CD4-positive, alpha-beta T cell (primary cell): ENCODE measurements at regions not wholly inside any gene's neighbourhood (a gene's known extent, or its start where the extent isn't known, plus 50 kb on each side); places are given as distances from the start of the nearest gene placed in this dataset.

Experiments
- ATAC-seq: fragments of 200-7000 bp; cut with Tn5 transposase; one replicate; pipeline ENCODE4 v1.10.0; 2022; ENCODE audit warnings: mild to moderate bottlenecking; ENCODE audit not compliant: poor library complexity
- CTCF ChIA-PET: fragments of 350-600 bp; sonication (Branson Sonifier 250); formaldehyde crosslinking; loops from one replicate; lab custom pipeline; 2021; ENCODE audit warnings: antibody characterized with exemption, inconsistent platforms; lab: Charles Lee
- POLR2A ChIA-PET: fragments of 350-600 bp; sonication (Branson Sonifier 250); formaldehyde crosslinking; loops from one replicate; lab custom pipeline; 2021; ENCODE audit warnings: antibody characterized with exemption, inconsistent platforms; lab: Charles Lee
- DNase-seq, 14 experiments: peaks; one replicate each; pipeline ENCODE4 v3.0.0-alpha.2; 2013 to 2020; ENCODE audit warnings: mixed read lengths in 2 of 14
- H3K27ac ChIP-seq, 2 donors: one replicate each; pipeline versions ENCODE4 v1.5.1 to v1.7.0; 2013; ENCODE audit warnings: low read length in 2 of 2, low read depth in 1 of 2, mild to moderate bottlenecking in 1 of 2
- H3K27me3 ChIP-seq, 2 experiments: 1 replicate in 1 of 2; 2 replicates in 1 of 2; pipeline versions ENCODE4 v1.6.1 to v1.7.0; 2013; ENCODE audit warnings: low read length in 2 of 2, control low read depth in 1 of 2, mild to moderate bottlenecking in 1 of 2, moderate library complexity in 1 of 2; ENCODE audit not compliant: insufficient read depth in 2 of 2, control insufficient read depth in 1 of 2
- H3K36me3 ChIP-seq: one replicate; pipeline ENCODE4 v1.6.1; 2013; ENCODE audit warnings: low read length, control low read depth; ENCODE audit not compliant: insufficient read depth
- H3K4me1 ChIP-seq: one replicate; pipeline ENCODE4 v1.6.1; 2013; ENCODE audit warnings: low read length, control low read depth; ENCODE audit not compliant: insufficient read depth
- H3K4me3 ChIP-seq: one replicate; pipeline ENCODE4 v1.5.1; 2013; ENCODE audit warnings: mild to moderate bottlenecking, low read length, moderate library complexity
- H3K9me3 ChIP-seq, 2 experiments: 1 replicate in 1 of 2; 2 replicates in 1 of 2; pipeline versions ENCODE4 v1.6.1 to v1.7.0; 2013; ENCODE audit warnings: low read length in 2 of 2, mild to moderate bottlenecking in 2 of 2, control low read depth in 1 of 2, moderate library complexity in 1 of 2; ENCODE audit not compliant: control insufficient read depth in 1 of 2, insufficient read depth in 1 of 2
- H3K27ac Mint-ChIP-seq: one replicate; pipeline ENCODE4 v1.8.0; 2020; ENCODE audit warnings: mixed read lengths
- H3K27me3 Mint-ChIP-seq: one replicate; pipeline ENCODE4 v1.8.0; 2021; ENCODE audit warnings: mixed read lengths
- H3K36me3 Mint-ChIP-seq: one replicate; pipeline ENCODE4 v1.8.0; 2021; ENCODE audit warnings: low read depth, mixed read lengths
- H3K4me1 Mint-ChIP-seq: one replicate; pipeline ENCODE4 v1.8.0; 2021; ENCODE audit warnings: low read depth, mixed read lengths
- H3K4me3 Mint-ChIP-seq: one replicate; pipeline ENCODE4 v1.8.0; 2020; ENCODE audit warnings: mild to moderate bottlenecking, mixed read lengths
- H3K9me3 Mint-ChIP-seq: one replicate; pipeline ENCODE4 v1.8.0; 2020; ENCODE audit warnings: mixed read lengths
- CTCF ChIP-seq: fragments of 200-600 bp; IDR thresholded peaks from one replicate; pipeline ENCODE4 v1.8.0; 2022; ENCODE audit warnings: antibody characterized with exemption, mild to moderate bottlenecking
- intact Hi-C, 2 experiments: fragments of 100-400 bp; cut with DNase I in 1 of 2; cut with micrococcal nuclease in 1 of 2; formaldehyde crosslinking; loops; one replicate each; pipeline versions ENCODE4 v1.15.1 to v1.9.0; 2023 to 2025; cut with DNase I, micrococcal nuclease

- H3K4me3 Mint-ChIP-seq = no peak overlapping the region
- H3K27ac Mint-ChIP-seq = no peak overlapping the region
- peaks cover 6% of the 10 kb centered on the region for H3K9me3 Mint-ChIP-seq
- no peaks in the 10 kb centered on the region for H3K27me3 Mint-ChIP-seq
- POLR2A ChIA-PET = no interaction called here
- H3K4me1 ChIP-seq = no peaks in the 10 kb centered on the region
- H3K27me3 ChIP-seq = no peaks in the 10 kb centered on the region
- H3K36me3 Mint-ChIP-seq = no peaks in the 10 kb centered on the region
- no peak overlapping the region for H3K27ac ChIP-seq
- DNase-seq (no peak), ATAC-seq (no peak)
- H3K36me3 ChIP-seq = no peaks in the 10 kb centered on the region
- TF ChIP-seq CTCF = no peak
- peaks cover 0 to 6% of the 10 kb centered on the region in 2 experiments for H3K9me3 ChIP-seq
- H3K4me1 Mint-ChIP-seq = no peaks in the 10 kb centered on the region
- H3K4me3 ChIP-seq = no peak overlapping the region
- intact Hi-C loops = no loop called here
- CTCF ChIA-PET = no interaction called here
Measured at GRCh38 chr9:30193421-30193820, 2191.0 kb upstream of the ACO1 start.

GRCh38 chr9:30196941-30197340 is 2187.5 kb upstream of the ACO1 start:
- H3K4me1 ChIP-seq = no peaks in the 10 kb centered on the region
- peaks cover 3% of the 10 kb centered on the region for H3K9me3 Mint-ChIP-seq
- ChIA-PET POLR2A (no interaction called here), CTCF (no interaction called here)
- no peaks in the 10 kb centered on the region for H3K27me3 Mint-ChIP-seq
- no peak overlapping the region for H3K27ac ChIP-seq
- H3K27me3 ChIP-seq = no peaks in the 10 kb centered on the region
- H3K36me3 Mint-ChIP-seq = no peaks in the 10 kb centered on the region
- no peak overlapping the region for H3K4me3 Mint-ChIP-seq
- H3K27ac Mint-ChIP-seq = no peak overlapping the region
- H3K9me3 ChIP-seq = peaks cover 0 to 18% of the 10 kb centered on the region in 2 experiments
- ATAC-seq (no peak), DNase-seq (no peak)
- no peak overlapping the region for H3K4me3 ChIP-seq
- no peaks in the 10 kb centered on the region for H3K4me1 Mint-ChIP-seq
- no peak for TF ChIP-seq CTCF
- intact Hi-C loops = no loop called here
- no peaks in the 10 kb centered on the region for H3K36me3 ChIP-seq

GRCh38 chr9:30197453-30197852 is 2187.0 kb upstream of the ACO1 start:
- Mint-ChIP-seq H3K4me1 (no peaks in the 10 kb centered on the region), H3K27ac (no peak overlapping the region), H3K4me3 (no peak overlapping the region), H3K36me3 (no peaks in the 10 kb centered on the region), H3K27me3 (no peaks in the 10 kb centered on the region), H3K9me3 (peaks cover 3% of the 10 kb centered on the region)
- no peaks in the 10 kb centered on the region for H3K36me3 ChIP-seq
- H3K9me3 ChIP-seq = peaks cover 0 to 18% of the 10 kb centered on the region in 2 experiments
- H3K4me3 ChIP-seq = no peak overlapping the region
- CTCF ChIA-PET = no interaction called here
- DNase-seq (no peak), ATAC-seq (no peak)
- H3K27ac ChIP-seq = no peak overlapping the region
- no peak for TF ChIP-seq CTCF
- H3K27me3 ChIP-seq = no peaks in the 10 kb centered on the region
- POLR2A ChIA-PET = no interaction called here
- H3K4me1 ChIP-seq = no peaks in the 10 kb centered on the region
- intact Hi-C loops = no loop called here
